DOHH2 (cell line): ENCODE measurements at regions not wholly inside any gene's neighbourhood (a gene's known extent, or its start where the extent isn't known, plus 50 kb on each side); places are given as distances from the start of the nearest gene placed in this dataset.

Experiments used
- EZH2phosphoT487 ChIP-seq: fragments of 200-600 bp; sonication (generic); IDR thresholded peaks from 2 replicates; pipeline ENCODE4 v1.6.1; 2017; ENCODE audit warnings: borderline replicate concordance, mild to moderate bottlenecking, antibody characterized with exemption, low read length, moderate library complexity, mixed read lengths
- TF ChIP-seq, protein P1 (sequence below): fragments of 200-600 bp; sonication (generic); IDR thresholded peaks from one replicate; pipeline ENCODE4 v1.5.1; 2014; ENCODE audit warnings: antibody characterized with exemption, mild to moderate bottlenecking, low read depth, low read length; ENCODE audit not compliant: poor library complexity, severe bottlenecking

DNA sequence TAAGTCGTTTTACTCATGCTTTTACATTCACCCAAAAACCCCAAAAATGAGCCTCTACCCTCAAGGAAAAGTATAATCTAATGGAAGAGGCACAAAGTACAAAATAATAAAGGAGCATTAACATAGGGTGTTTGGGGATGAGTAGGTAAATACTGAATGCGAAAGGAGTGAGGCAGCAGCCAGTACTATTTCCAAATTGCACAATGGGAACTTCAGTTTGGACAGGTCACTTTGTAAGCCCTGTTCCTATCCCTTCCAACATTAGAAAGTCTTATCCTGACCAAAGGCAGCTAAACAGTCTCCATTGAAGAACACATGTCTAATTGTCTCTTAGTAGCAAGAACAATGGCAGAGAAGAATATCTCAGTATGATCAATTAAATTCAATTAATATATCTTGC, 728.3 kb downstream of the GBE1 start:
- no peak for TF ChIP-seq EZH2phosphoT487
- TF ChIP-seq, protein P1, sequence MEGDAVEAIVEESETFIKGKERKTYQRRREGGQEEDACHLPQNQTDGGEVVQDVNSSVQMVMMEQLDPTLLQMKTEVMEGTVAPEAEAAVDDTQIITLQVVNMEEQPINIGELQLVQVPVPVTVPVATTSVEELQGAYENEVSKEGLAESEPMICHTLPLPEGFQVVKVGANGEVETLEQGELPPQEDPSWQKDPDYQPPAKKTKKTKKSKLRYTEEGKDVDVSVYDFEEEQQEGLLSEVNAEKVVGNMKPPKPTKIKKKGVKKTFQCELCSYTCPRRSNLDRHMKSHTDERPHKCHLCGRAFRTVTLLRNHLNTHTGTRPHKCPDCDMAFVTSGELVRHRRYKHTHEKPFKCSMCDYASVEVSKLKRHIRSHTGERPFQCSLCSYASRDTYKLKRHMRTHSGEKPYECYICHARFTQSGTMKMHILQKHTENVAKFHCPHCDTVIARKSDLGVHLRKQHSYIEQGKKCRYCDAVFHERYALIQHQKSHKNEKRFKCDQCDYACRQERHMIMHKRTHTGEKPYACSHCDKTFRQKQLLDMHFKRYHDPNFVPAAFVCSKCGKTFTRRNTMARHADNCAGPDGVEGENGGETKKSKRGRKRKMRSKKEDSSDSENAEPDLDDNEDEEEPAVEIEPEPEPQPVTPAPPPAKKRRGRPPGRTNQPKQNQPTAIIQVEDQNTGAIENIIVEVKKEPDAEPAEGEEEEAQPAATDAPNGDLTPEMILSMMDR, result no peak
